Mesothelial cell of epicardium (in vitro differentiated cells): ENCODE measurements at regions not wholly inside any gene's neighbourhood (a gene's known extent, or its start where the extent isn't known, plus 50 kb on each side); places are given as distances from the start of the nearest gene placed in this dataset.

ENCODE experiments used
- DNase-seq, 2 experiments: peaks; one replicate each; pipeline ENCODE4 v3.0.0; 2021; ENCODE audit warnings: low spot score in 2 of 2; ENCODE audit not compliant: unreplicated experiment in 2 of 2
- H3K27ac Mint-ChIP-seq: 2 replicates; pipeline ENCODE4 v1.8.0; 2021; ENCODE audit warnings: mixed read lengths
- H3K27me3 Mint-ChIP-seq: 2 replicates; pipeline ENCODE4 v1.8.0; 2021; ENCODE audit warnings: low read depth, mixed read lengths
- H3K36me3 Mint-ChIP-seq: 2 replicates; pipeline ENCODE4 v1.8.0; 2021; ENCODE audit warnings: mixed read lengths
- H3K4me1 Mint-ChIP-seq: 2 replicates; pipeline ENCODE4 v1.8.0; 2021; ENCODE audit warnings: mixed read lengths
- H3K4me3 Mint-ChIP-seq: 2 replicates; pipeline ENCODE4 v1.8.0; 2021; ENCODE audit warnings: mild to moderate bottlenecking, moderate library complexity, mixed read lengths
- H3K9me3 Mint-ChIP-seq: 2 replicates; pipeline ENCODE4 v1.8.0; 2021; ENCODE audit warnings: mixed read lengths
- CTCF ChIP-seq: fragments of 200-600 bp; sonication (generic); IDR thresholded peaks from one replicate; pipeline ENCODE4 v1.5.0; 2021; ENCODE audit warnings: antibody characterized with exemption; ENCODE audit not compliant: unreplicated experiment

DNA sequence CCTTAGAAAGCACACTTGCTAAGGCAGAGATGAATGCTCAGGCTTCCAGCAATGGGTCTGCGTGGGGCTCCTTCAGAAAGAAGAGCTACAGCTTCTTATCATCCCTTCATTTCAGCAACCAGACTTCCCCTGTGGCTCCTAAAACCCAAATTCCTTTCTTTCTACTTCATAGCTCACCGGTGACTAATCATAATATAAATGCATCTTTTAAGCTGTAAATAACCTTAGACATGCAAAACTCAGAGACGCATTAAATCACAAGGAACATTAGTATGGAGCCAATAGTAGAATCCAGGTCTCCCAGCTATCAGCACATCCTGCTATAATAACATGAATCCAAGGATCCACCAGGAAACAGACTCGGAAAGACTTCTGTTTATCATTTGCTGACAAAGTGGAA lies 375.6 kb downstream of the COG6 start:
- TF ChIP-seq CTCF = no peak
- Mint-ChIP-seq H3K27me3 (no peaks in the 10 kb centered on the region), H3K4me1 (peaks cover 10% of the 10 kb centered on the region), H3K9me3 (peaks cover 14% of the 10 kb centered on the region), H3K27ac (peak overlapping the region; percentile 55), H3K4me3 (no peak overlapping the region), H3K36me3 (peaks cover 2% of the 10 kb centered on the region)
- no peak for DNase-seq

DNA sequence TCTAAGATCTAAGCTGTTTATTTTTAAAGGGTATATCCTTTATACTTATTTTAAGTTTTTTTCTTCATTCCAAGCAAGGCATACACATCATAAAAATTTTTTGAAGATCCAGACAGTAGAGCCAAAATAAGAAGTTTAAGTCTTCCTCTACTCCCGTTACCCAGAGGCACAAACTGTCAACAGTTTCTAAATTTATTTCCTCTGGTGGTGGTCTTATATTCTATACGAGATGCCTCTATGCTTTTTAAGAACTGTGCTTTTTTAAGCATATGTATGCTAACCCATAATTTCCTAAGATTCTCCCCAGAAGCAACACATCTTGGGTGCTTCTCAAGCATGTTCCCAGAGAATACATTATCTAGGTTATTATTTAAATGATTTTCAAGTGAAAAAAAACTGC lies 383.6 kb downstream of the COG6 start:
- no peak for DNase-seq
- no peaks in the 10 kb centered on the region for H3K36me3 Mint-ChIP-seq
- no peak for TF ChIP-seq CTCF
- H3K4me1 Mint-ChIP-seq = peaks cover 3% of the 10 kb centered on the region
- H3K4me3 Mint-ChIP-seq = no peak overlapping the region
- peaks cover 4% of the 10 kb centered on the region for H3K9me3 Mint-ChIP-seq
- H3K27me3 Mint-ChIP-seq = no peaks in the 10 kb centered on the region
- H3K27ac Mint-ChIP-seq = no peak overlapping the region

- DNase-seq = no peak
- no peak overlapping the region for H3K4me3 Mint-ChIP-seq
- H3K9me3 Mint-ChIP-seq = peaks cover 4% of the 10 kb centered on the region
- no peaks in the 10 kb centered on the region for H3K36me3 Mint-ChIP-seq
- peaks cover 1% of the 10 kb centered on the region for H3K27me3 Mint-ChIP-seq
- no peak for TF ChIP-seq CTCF
- peaks cover 3% of the 10 kb centered on the region for H3K4me1 Mint-ChIP-seq
- no peak overlapping the region for H3K27ac Mint-ChIP-seq
Observed at GRCh38 chr13:40042991-40043390, 387.5 kb downstream of the COG6 start.

GRCh38 chr13:40043764-40044163 lies 388.3 kb downstream of the COG6 start:
- peaks cover 3% of the 10 kb centered on the region for H3K4me1 Mint-ChIP-seq
- H3K27me3 Mint-ChIP-seq = peaks cover 1% of the 10 kb centered on the region
- TF ChIP-seq CTCF = no peak
- DNase-seq = no peak
- peaks cover 4% of the 10 kb centered on the region for H3K9me3 Mint-ChIP-seq
- H3K36me3 Mint-ChIP-seq = no peaks in the 10 kb centered on the region
- no peak overlapping the region for H3K27ac Mint-ChIP-seq
- H3K4me3 Mint-ChIP-seq = no peak overlapping the region

DNA sequence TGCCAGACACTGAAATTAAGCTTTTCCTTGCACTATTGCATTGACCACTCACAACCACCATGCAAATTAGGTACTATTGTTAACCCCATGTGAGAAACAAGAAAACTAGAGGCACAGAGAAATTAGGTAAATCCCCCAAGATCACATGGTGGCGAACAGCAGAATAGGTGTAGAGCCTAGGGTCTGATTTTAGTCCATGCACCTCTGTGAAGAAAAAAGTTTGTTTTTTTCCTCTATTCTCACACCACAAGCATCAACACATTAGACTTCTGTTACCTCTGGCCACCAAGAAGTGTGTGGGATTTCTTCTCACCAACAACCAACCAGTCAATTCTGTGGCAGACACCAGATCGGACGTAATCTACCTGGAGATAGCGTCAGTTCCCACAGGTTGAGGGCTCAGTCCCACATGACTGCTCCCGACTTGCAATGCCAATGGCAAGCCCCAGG lies 391.9 kb downstream of the COG6 start:
- H3K4me1 Mint-ChIP-seq = peaks cover 3% of the 10 kb centered on the region
- DNase-seq = no peak
- no peaks in the 10 kb centered on the region for H3K36me3 Mint-ChIP-seq

More for the DNA sequence above, 391.9 kb downstream of the COG6 start:
- Mint-ChIP-seq H3K27ac (no peak overlapping the region), H3K9me3 (no peaks in the 10 kb centered on the region), H3K27me3 (peaks cover 1% of the 10 kb centered on the region), H3K4me3 (no peak overlapping the region)
- no peak for TF ChIP-seq CTCF
